Astrocyte (in vitro differentiated cells and primary cell): ENCODE measurements at regions not wholly inside any gene's neighbourhood (a gene's known extent, or its start where the extent isn't known, plus 50 kb on each side); places are given as distances from the start of the nearest gene placed in this dataset.

Experiments used
- DNase-seq: peaks from one replicate; pipeline ENCODE4 v3.0.0-alpha.2; 2010; ENCODE audit warnings: low read depth
- FAIRE-seq: peaks from 2 replicates; lab custom pipeline; 2011; peaks lifted over from hg19 to GRCh38; lab: Jason Lieb, UNC
- H2AFZ ChIP-seq: 2 replicates; pipeline ENCODE4 v1.6.0; 2012; ENCODE audit warnings: low read depth, low read length, inconsistent platforms
- H3K27ac ChIP-seq: 2 replicates; pipeline ENCODE4 v1.5.1; 2011; ENCODE audit warnings: low read depth, low read length, inconsistent platforms
- H3K27me3 ChIP-seq: 2 replicates; pipeline ENCODE4 v1.6.0; 2011; ENCODE audit warnings: low read length, inconsistent platforms; ENCODE audit not compliant: insufficient read depth
- H3K36me3 ChIP-seq: 2 replicates; pipeline ENCODE4 v1.5.1; 2011; ENCODE audit warnings: low read length, inconsistent platforms; ENCODE audit not compliant: insufficient read depth
- H3K4me1 ChIP-seq: 2 replicates; pipeline ENCODE4 v1.5.1; 2011; ENCODE audit warnings: low read length, inconsistent platforms; ENCODE audit not compliant: insufficient read depth
- H3K4me2 ChIP-seq: 2 replicates; pipeline ENCODE4 v1.6.0; 2012; ENCODE audit warnings: low read length, inconsistent platforms
- H3K4me3 ChIP-seq: 2 replicates; pipeline ENCODE4 v1.5.1; 2011; ENCODE audit warnings: low read depth, mild to moderate bottlenecking, low read length, inconsistent platforms; ENCODE audit not compliant: insufficient read depth
- H3K79me2 ChIP-seq: 2 replicates; pipeline ENCODE4 v1.6.0; 2012; ENCODE audit warnings: mild to moderate bottlenecking, low read length, inconsistent platforms; ENCODE audit not compliant: insufficient read depth
- H3K9ac ChIP-seq: 2 replicates; pipeline ENCODE4 v1.6.0; 2012; ENCODE audit warnings: mild to moderate bottlenecking, low read length, inconsistent platforms
- H3K9me3 ChIP-seq: 2 replicates; pipeline ENCODE4 v1.5.1; 2012; ENCODE audit warnings: low read depth, mild to moderate bottlenecking, low read length, inconsistent platforms; ENCODE audit not compliant: insufficient read depth
- H4K20me1 ChIP-seq: 2 replicates; pipeline ENCODE4 v1.6.0; 2012; ENCODE audit warnings: low read length, inconsistent platforms; ENCODE audit not compliant: insufficient read depth
- H3K27ac Mint-ChIP-seq: one replicate; pipeline ENCODE4 v1.8.0; 2021; ENCODE audit warnings: mild to moderate bottlenecking, mixed read lengths; ENCODE audit not compliant: unreplicated experiment
- H3K27me3 Mint-ChIP-seq: one replicate; pipeline ENCODE4 v1.8.0; 2021; ENCODE audit warnings: low read depth, mixed read lengths; ENCODE audit not compliant: unreplicated experiment
- H3K36me3 Mint-ChIP-seq: one replicate; pipeline ENCODE4 v1.8.0; 2021; ENCODE audit warnings: low read depth, mixed read lengths; ENCODE audit not compliant: unreplicated experiment
- H3K4me1 Mint-ChIP-seq: one replicate; pipeline ENCODE4 v1.8.0; 2021; ENCODE audit warnings: low read depth, mixed read lengths; ENCODE audit not compliant: unreplicated experiment
- H3K4me3 Mint-ChIP-seq: one replicate; pipeline ENCODE4 v1.8.0; 2021; ENCODE audit warnings: mild to moderate bottlenecking, moderate library complexity, mixed read lengths; ENCODE audit not compliant: unreplicated experiment
- H3K9me3 Mint-ChIP-seq: one replicate; pipeline ENCODE4 v1.8.0; 2021; ENCODE audit warnings: mild to moderate bottlenecking, mixed read lengths; ENCODE audit not compliant: unreplicated experiment
- EZH2 ChIP-seq: IDR thresholded peaks from 2 replicates; pipeline ENCODE4 v1.6.1; 2012; ENCODE audit warnings: mild to moderate bottlenecking, low read length, inconsistent platforms; ENCODE audit not compliant: insufficient read depth
- TF ChIP-seq, protein P1 (sequence below): IDR thresholded peaks from 2 replicates; pipeline ENCODE4 v1.5.1; 2011; ENCODE audit warnings: low read depth, mild to moderate bottlenecking, inconsistent platforms, low read length, moderate library complexity; ENCODE audit not compliant: insufficient read depth

DNA sequence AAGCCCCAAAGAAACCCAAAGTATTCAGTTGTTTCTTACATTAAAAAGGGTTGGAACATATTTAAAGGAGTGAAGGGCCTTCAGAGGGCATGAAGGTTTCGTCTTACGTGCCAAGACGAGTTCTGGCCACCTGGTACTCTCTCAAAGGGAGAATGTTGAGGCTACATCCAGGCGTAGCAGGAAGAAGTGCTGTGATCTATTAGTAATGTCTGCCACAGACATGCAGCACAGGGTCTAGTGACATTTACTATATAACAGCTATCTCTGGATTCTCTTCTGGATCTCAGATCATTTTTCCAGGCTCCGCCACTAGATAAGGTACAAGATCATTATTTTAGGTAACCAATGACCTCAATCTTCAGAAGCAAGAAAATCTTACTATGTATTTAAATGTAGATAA, 76.5 kb upstream of the ARID5B start:
- H3K36me3 ChIP-seq, result no peaks in the 10 kb centered on the region
- peaks cover 28% of the 10 kb centered on the region for H3K4me1 Mint-ChIP-seq
- H3K27me3 ChIP-seq, result no peaks in the 10 kb centered on the region
- H3K36me3 Mint-ChIP-seq, result no peaks in the 10 kb centered on the region
- no peaks in the 10 kb centered on the region for H4K20me1 ChIP-seq
- no peaks in the 10 kb centered on the region for H3K9me3 Mint-ChIP-seq
- H3K27ac ChIP-seq, result no peak overlapping the region
- no peaks in the 10 kb centered on the region for H3K27me3 Mint-ChIP-seq
- FAIRE-seq (no peak), DNase-seq (no peak)
- H3K4me1 ChIP-seq, result peaks cover 6% of the 10 kb centered on the region
- no peak for TF ChIP-seq EZH2
- TF ChIP-seq, protein P1, sequence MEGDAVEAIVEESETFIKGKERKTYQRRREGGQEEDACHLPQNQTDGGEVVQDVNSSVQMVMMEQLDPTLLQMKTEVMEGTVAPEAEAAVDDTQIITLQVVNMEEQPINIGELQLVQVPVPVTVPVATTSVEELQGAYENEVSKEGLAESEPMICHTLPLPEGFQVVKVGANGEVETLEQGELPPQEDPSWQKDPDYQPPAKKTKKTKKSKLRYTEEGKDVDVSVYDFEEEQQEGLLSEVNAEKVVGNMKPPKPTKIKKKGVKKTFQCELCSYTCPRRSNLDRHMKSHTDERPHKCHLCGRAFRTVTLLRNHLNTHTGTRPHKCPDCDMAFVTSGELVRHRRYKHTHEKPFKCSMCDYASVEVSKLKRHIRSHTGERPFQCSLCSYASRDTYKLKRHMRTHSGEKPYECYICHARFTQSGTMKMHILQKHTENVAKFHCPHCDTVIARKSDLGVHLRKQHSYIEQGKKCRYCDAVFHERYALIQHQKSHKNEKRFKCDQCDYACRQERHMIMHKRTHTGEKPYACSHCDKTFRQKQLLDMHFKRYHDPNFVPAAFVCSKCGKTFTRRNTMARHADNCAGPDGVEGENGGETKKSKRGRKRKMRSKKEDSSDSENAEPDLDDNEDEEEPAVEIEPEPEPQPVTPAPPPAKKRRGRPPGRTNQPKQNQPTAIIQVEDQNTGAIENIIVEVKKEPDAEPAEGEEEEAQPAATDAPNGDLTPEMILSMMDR, result no peak
- H3K4me2 ChIP-seq, result no peak overlapping the region
- no peak overlapping the region for H3K4me3 Mint-ChIP-seq
- no peak overlapping the region for H3K27ac Mint-ChIP-seq
- no peak overlapping the region for H2AFZ ChIP-seq
- no peak overlapping the region for H3K4me3 ChIP-seq
- H3K9me3 ChIP-seq, result no peaks in the 10 kb centered on the region
- H3K9ac ChIP-seq, result no peak overlapping the region
- H3K79me2 ChIP-seq, result no peaks in the 10 kb centered on the region

DNA sequence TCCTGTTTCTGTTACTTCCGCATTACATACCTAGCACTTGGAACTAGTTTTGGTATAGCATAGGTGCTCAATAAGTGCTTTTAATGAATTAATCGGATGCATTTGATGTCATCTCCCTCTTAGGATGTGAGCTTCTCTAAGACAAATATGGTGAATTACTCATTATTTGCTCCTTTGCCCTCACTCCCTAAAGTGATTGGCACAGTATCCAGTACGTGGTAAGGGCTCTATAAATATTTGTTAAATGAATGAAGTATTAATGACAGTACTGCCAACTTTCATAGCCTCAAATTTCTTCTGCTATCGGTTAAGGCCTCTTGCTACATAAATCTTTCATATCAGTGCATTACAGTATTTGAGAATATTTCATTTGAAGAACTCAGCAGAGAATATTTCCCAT, 75.9 kb upstream of the ARID5B start:
- no peak overlapping the region for H3K9ac ChIP-seq
- no peaks in the 10 kb centered on the region for H3K9me3 ChIP-seq
- H3K4me3 ChIP-seq, result no peak overlapping the region
- no peaks in the 10 kb centered on the region for H4K20me1 ChIP-seq
- H2AFZ ChIP-seq, result no peak overlapping the region
- Mint-ChIP-seq H3K9me3 (no peaks in the 10 kb centered on the region), H3K27ac (no peak overlapping the region), H3K27me3 (no peaks in the 10 kb centered on the region), H3K36me3 (no peaks in the 10 kb centered on the region), H3K4me3 (no peak overlapping the region), H3K4me1 (peaks cover 28% of the 10 kb centered on the region)
- H3K27me3 ChIP-seq, result no peaks in the 10 kb centered on the region
- no peak overlapping the region for H3K4me2 ChIP-seq
- no peaks in the 10 kb centered on the region for H3K36me3 ChIP-seq
- DNase-seq (no peak), FAIRE-seq (no peak)
- H3K79me2 ChIP-seq, result no peaks in the 10 kb centered on the region
- no peak for TF ChIP-seq EZH2
- TF ChIP-seq, protein P1, result no peak
- no peak overlapping the region for H3K27ac ChIP-seq
- peaks cover 6% of the 10 kb centered on the region for H3K4me1 ChIP-seq

DNA sequence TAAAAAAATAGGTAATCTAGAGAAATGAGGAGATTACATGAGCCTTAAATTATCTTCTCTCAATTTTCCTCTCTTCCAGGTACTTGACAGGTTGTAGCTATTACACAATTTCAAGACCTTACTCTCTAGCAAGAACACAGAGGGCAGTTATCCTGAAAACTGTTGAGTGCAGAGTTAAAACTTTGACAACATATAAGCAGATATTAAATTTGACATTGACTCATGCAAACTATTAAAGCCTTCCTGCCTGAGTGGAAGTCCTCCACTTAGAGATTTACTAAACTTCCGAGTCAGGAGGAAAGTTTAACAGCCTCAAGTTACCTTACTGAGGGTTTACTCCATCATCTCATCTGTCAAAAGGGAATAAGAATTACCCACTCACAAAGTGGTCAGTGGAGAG, 73.5 kb upstream of the ARID5B start:
- H3K27ac Mint-ChIP-seq, result no peak overlapping the region
- H3K27me3 ChIP-seq, result no peaks in the 10 kb centered on the region
- DNase-seq (no peak), FAIRE-seq (no peak)
- H3K4me3 ChIP-seq, result no peak overlapping the region
- no peaks in the 10 kb centered on the region for H3K79me2 ChIP-seq
- TF ChIP-seq, protein P1, result no peak
- no peak for TF ChIP-seq EZH2
- no peak overlapping the region for H3K9ac ChIP-seq
- H3K27ac ChIP-seq, result no peak overlapping the region
- H3K36me3 Mint-ChIP-seq, result no peaks in the 10 kb centered on the region
- H3K9me3 Mint-ChIP-seq, result no peaks in the 10 kb centered on the region
- no peaks in the 10 kb centered on the region for H3K36me3 ChIP-seq
- H3K27me3 Mint-ChIP-seq, result no peaks in the 10 kb centered on the region
- H2AFZ ChIP-seq, result no peak overlapping the region
- no peak overlapping the region for H3K4me2 ChIP-seq
- H3K9me3 ChIP-seq, result no peaks in the 10 kb centered on the region
- H3K4me1 ChIP-seq, result peaks cover 3% of the 10 kb centered on the region
- H4K20me1 ChIP-seq, result no peaks in the 10 kb centered on the region
- H3K4me1 Mint-ChIP-seq, result peaks cover 7% of the 10 kb centered on the region
- H3K4me3 Mint-ChIP-seq, result no peak overlapping the region
